HEK293T (cell line): ENCODE measurements at regions not wholly inside any gene's neighbourhood (a gene's known extent, or its start where the extent isn't known, plus 50 kb on each side); places are given as distances from the start of the nearest gene placed in this dataset.

Experiments used
- CTCF ChIA-PET: fragments of 350-600 bp; formaldehyde crosslinking; extraction: SDS; loops from one replicate; lab custom pipeline; 2021; ENCODE audit warnings: antibody characterized with exemption, inconsistent platforms; lab: Yijun Ruan, JAX
- POLR2A ChIA-PET: fragments of 350-600 bp; formaldehyde crosslinking; extraction: SDS; loops from one replicate; lab custom pipeline; 2020; ENCODE audit warnings: antibody characterized with exemption, inconsistent platforms; lab: Yijun Ruan, JAX
- DNase-seq: peaks from one replicate; pipeline ENCODE4 v3.0.0; 2012; ENCODE audit warnings: mixed read lengths; ENCODE audit errors: extremely low spot score
- ARNT ChIP-seq: fragments of 450-650 bp; IDR thresholded peaks from 2 replicates; pipeline ENCODE4 v1.6.1; 2017; ENCODE audit warnings: mild to moderate bottlenecking
- BHLHE40 ChIP-seq: fragments of 450-650 bp; IDR thresholded peaks from 2 replicates; pipeline ENCODE4 v1.6.1; 2016; ENCODE audit warnings: mild to moderate bottlenecking, moderate library complexity, borderline replicate concordance
- CTBP1 ChIP-seq: fragments of 450-650 bp; IDR thresholded peaks from 2 replicates; pipeline ENCODE4 v1.6.1; 2016; ENCODE audit warnings: borderline replicate concordance
- ELF4 ChIP-seq: fragments of 450-650 bp; IDR thresholded peaks from 2 replicates; pipeline ENCODE4 v1.6.1; 2017; ENCODE audit warnings: antibody characterized with exemption
- FOXA1 ChIP-seq: fragments of 450-650 bp; IDR thresholded peaks from 2 replicates; pipeline ENCODE4 v1.6.1; 2016; ENCODE audit warnings: mild to moderate bottlenecking
- FOXK2 ChIP-seq: fragments of 450-650 bp; IDR thresholded peaks from 2 replicates; pipeline ENCODE4 v1.6.1; 2016; ENCODE audit warnings: mild to moderate bottlenecking
- FOXM1 ChIP-seq: fragments of 450-650 bp; IDR thresholded peaks from 2 replicates; pipeline ENCODE4 v1.6.1; 2017; ENCODE audit warnings: mild to moderate bottlenecking, borderline replicate concordance
- HDGF ChIP-seq: fragments of 450-650 bp; IDR thresholded peaks from 2 replicates; pipeline ENCODE4 v1.6.1; 2017; ENCODE audit warnings: antibody characterized with exemption, borderline replicate concordance
- L3MBTL2 ChIP-seq: fragments of 450-650 bp; conservative IDR thresholded peaks from 2 replicates; pipeline ENCODE4 v1.6.1; 2016; ENCODE audit warnings: mild to moderate bottlenecking
- LEF1 ChIP-seq: fragments of 450-650 bp; IDR thresholded peaks from 2 replicates; pipeline ENCODE4 v1.6.1; 2017; ENCODE audit warnings: mild to moderate bottlenecking, borderline replicate concordance
- NFRKB ChIP-seq: fragments of 450-650 bp; IDR thresholded peaks from 2 replicates; pipeline ENCODE4 v1.6.1; 2016; ENCODE audit warnings: mild to moderate bottlenecking, moderate library complexity
- SP1 ChIP-seq: fragments of 450-650 bp; IDR thresholded peaks from 2 replicates; pipeline ENCODE4 v1.6.1; 2017
- SUZ12 ChIP-seq: fragments of 450-650 bp; IDR thresholded peaks from 2 replicates; pipeline ENCODE4 v1.6.1; 2016; ENCODE audit warnings: mild to moderate bottlenecking
- TARDBP ChIP-seq: fragments of 450-650 bp; IDR thresholded peaks from 2 replicates; pipeline ENCODE4 v1.6.1; 2016
- ZNF384 ChIP-seq: fragments of 450-650 bp; IDR thresholded peaks from 2 replicates; pipeline ENCODE4 v1.6.1; 2016
- TF ChIP-seq, protein P1 (sequence below): fragments of 450-650 bp; IDR thresholded peaks from 2 replicates; pipeline ENCODE4 v1.6.1; 2016

DNA sequence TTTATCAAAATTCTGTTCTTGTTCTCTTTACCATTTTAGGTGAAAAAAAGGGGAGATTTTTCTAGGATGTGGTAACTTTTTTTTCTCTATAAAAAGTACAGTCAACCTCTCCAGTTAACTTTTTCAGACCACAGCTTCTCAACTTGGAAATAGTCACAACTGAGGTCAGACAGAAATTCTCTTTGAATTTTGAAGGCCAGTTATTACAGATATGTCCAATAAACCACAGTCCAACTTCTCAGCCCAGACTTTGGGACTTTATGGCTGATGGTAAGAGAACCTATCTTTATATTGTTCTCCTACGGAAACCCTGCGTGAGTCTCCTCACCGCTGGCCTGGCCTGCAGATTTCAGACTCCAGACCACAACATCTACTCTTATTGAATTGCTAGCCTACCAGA is 176.7 kb downstream of the DACT1 start:
- no peak for DNase-seq
- no peak for TF ChIP-seq HDGF
- TF ChIP-seq FOXA1, result no peak
- TF ChIP-seq, protein P1, sequence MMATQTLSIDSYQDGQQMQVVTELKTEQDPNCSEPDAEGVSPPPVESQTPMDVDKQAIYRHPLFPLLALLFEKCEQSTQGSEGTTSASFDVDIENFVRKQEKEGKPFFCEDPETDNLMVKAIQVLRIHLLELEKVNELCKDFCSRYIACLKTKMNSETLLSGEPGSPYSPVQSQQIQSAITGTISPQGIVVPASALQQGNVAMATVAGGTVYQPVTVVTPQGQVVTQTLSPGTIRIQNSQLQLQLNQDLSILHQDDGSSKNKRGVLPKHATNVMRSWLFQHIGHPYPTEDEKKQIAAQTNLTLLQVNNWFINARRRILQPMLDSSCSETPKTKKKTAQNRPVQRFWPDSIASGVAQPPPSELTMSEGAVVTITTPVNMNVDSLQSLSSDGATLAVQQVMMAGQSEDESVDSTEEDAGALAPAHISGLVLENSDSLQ, result no peak
- TF ChIP-seq CTBP1, result no peak
- TF ChIP-seq FOXK2, result no peak
- no peak for TF ChIP-seq TARDBP
- TF ChIP-seq L3MBTL2, result no peak
- TF ChIP-seq SUZ12, result no peak
- TF ChIP-seq ARNT, result no peak
- no peak for TF ChIP-seq ELF4
- no peak for TF ChIP-seq BHLHE40
- TF ChIP-seq NFRKB, result no peak
- TF ChIP-seq FOXM1, result no peak
- TF ChIP-seq LEF1, result no peak
- TF ChIP-seq SP1, result no peak
- ChIA-PET CTCF (no interaction called here), POLR2A (no interaction called here)

DNA sequence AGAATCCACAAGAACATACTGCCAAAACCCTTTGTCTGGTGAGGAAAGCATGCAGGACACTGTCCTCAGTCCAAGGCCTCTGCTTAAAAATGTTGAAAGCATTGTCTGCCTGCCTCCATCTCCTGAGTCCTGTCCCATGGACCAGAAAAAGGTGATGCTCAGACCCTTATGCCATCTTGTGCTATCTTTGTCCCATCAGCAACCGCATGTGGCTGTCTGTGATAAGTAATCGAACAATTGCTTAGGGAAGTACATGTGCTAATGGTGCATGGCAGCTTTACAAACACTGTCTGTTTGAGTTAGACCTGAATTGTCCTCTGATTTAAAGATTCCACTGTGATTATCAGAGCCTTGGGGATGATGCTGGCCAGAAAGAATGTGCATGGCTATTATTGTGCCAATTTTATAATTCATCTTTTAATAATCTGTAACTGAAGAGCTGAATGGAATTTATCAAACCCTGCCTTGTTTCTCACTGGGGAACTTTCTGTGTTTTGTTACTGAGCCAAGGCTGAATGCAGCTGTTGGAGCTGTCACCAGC is 177.5 kb downstream of the DACT1 start:
- DNase-seq, result no peak
- TF ChIP-seq L3MBTL2 (no peak), FOXM1 (no peak), BHLHE40 (no peak), FOXK2 (no peak), LEF1 (no peak), ARNT (no peak), TARDBP (no peak), SUZ12 (no peak), CTBP1 (no peak), ELF4 (no peak), SP1 (no peak), HDGF (no peak), FOXA1 (no peak)
- ChIA-PET CTCF (no interaction called here), POLR2A (no interaction called here)

DNA sequence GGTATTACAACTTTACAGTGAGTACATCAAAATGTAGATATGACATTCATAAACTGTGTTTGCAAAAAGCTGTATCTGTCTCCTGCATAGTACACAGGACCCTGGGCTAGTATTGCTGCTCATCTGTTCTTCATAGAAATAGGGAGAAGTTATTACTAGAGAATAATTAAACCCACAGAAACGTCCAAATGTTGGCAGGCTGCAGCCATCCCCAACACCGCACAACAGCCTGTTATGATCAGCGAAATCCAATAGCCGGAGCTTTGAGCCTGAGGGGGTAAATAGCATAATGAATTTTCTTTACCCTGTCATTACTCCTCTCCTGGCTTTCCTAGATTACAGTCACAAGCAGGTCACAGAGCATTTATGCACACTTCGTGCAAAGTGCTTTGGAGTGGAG is 178.0 kb downstream of the DACT1 start:
- CTCF ChIA-PET, result interaction anchor here (0.5 kb wide), 1 partner anchor 116 kb away, joined by 3 read pairs; no protein-coding TSS in a partner anchor
- POLR2A ChIA-PET, result interaction anchor here (1.3 kb wide), 1 partner anchor 35 kb away, joined by 3 read pairs; no protein-coding TSS in a partner anchor
- no peak for DNase-seq
- TF ChIP-seq LEF1 (no peak), ARNT (no peak), FOXM1 (no peak), NFRKB (no peak), BHLHE40 (no peak), ELF4 (no peak), SUZ12 (no peak), FOXA1 (no peak), CTBP1 (no peak), L3MBTL2 (no peak), ZNF384 (no peak), SP1 (no peak), TARDBP (no peak), HDGF (no peak), FOXK2 (no peak)
- TF ChIP-seq, protein P1, result no peak

DNA sequence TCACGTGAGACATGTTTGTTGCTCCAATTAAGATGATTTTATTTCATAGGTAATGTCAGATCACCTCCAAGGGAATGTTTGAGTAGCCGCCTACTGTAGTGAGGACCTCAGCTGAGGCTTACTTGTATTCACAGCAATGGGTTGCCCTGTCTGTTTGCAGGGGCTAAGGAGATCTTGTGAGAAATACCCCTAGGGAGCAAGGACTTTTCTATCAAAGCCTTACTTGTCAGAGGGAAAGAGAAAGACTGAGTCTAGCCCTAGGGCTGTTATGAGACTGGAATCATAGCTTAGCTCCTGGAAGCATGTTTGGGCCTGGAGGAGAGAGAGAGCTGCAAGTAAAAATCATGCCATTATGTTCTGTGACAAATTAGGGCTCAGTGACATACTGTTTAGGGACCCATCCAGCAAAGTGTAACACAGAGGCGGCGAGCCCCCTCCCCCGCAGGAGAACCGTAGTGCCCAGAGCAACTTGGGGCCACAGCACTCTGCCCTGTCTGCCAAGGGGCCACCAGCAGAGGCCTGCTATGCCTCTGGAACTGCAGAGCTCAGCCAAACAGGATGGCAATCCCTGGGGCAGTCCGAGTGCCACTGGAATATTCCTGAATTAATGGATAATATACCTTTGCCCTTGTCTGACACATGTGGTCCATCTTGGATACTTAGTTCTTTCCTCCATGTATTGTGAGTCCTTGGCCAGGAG is 178.8 kb downstream of the DACT1 start:
- ChIA-PET CTCF (interaction anchor here (0.5 to 1.5 kb wide), 2 partner anchors 10 to 116 kb away, joined by 3 read pairs; no protein-coding TSS in a partner anchor), POLR2A (interaction anchor here (1.2 to 1.3 kb wide), 2 partner anchors 36 to 668 kb away, joined by 3 read pairs; partner anchors contain the start of genes JKAMP and L3HYPDH)
- no peak for DNase-seq
- TF ChIP-seq ZNF384, result no peak
- TF ChIP-seq L3MBTL2, result no peak
- no peak for TF ChIP-seq CTBP1
- TF ChIP-seq NFRKB, result no peak
- no peak for TF ChIP-seq SUZ12
- TF ChIP-seq, protein P1, result no peak
- no peak for TF ChIP-seq BHLHE40
- TF ChIP-seq SP1, result no peak
- TF ChIP-seq FOXK2, result no peak
- no peak for TF ChIP-seq HDGF
- no peak for TF ChIP-seq TARDBP
- no peak for TF ChIP-seq ELF4
- no peak for TF ChIP-seq FOXM1
- TF ChIP-seq FOXA1, result no peak
- no peak for TF ChIP-seq ARNT
- no peak for TF ChIP-seq LEF1

DNA sequence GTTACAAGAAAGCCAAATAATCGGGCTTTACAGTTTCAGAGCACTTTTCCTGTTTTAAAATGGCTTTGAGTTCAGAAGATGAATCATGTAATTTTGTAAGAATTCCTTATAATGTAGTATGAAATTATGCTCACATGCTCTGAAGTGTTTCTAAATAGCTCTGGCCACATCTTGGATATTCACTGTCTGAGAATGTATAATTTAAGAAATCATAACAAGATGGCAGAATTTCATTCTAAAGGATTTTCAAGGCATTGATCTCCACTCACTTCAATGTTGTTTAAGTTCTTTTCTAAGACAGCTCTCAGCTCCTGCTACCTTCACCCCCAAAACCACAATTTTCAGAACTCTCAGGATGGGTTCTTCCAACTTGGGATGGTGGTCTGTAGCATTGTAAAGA is 180.1 kb downstream of the DACT1 start:
- DNase-seq, result no peak
- CTCF ChIA-PET, result interaction anchor here (0.6 to 1.5 kb wide), 2 partner anchors 11 to 25 kb away, joined by 3 read pairs; no protein-coding TSS in a partner anchor
- TF ChIP-seq ZNF384, result no peak
- no peak for TF ChIP-seq L3MBTL2
- no peak for TF ChIP-seq SP1
- TF ChIP-seq ELF4, result no peak
- TF ChIP-seq NFRKB, result no peak
- no peak for TF ChIP-seq FOXM1
- POLR2A ChIA-PET, result no interaction called here
